HEK293T (cell line): ENCODE measurements at regions not wholly inside any gene's neighbourhood (a gene's known extent, or its start where the extent isn't known, plus 50 kb on each side); places are given as distances from the start of the nearest gene placed in this dataset.

Experiments
- CTCF ChIA-PET: fragments of 350-600 bp; formaldehyde crosslinking; extraction: SDS; loops from one replicate; lab custom pipeline; 2021; ENCODE audit warnings: antibody characterized with exemption, inconsistent platforms; lab: Yijun Ruan, JAX
- POLR2A ChIA-PET: fragments of 350-600 bp; formaldehyde crosslinking; extraction: SDS; loops from one replicate; lab custom pipeline; 2020; ENCODE audit warnings: antibody characterized with exemption, inconsistent platforms; lab: Yijun Ruan, JAX
- DNase-seq: peaks from one replicate; pipeline ENCODE4 v3.0.0; 2012; ENCODE audit warnings: mixed read lengths; ENCODE audit errors: extremely low spot score
- ARNT ChIP-seq: fragments of 450-650 bp; IDR thresholded peaks from 2 replicates; pipeline ENCODE4 v1.6.1; 2017; ENCODE audit warnings: mild to moderate bottlenecking
- BHLHE40 ChIP-seq: fragments of 450-650 bp; IDR thresholded peaks from 2 replicates; pipeline ENCODE4 v1.6.1; 2016; ENCODE audit warnings: mild to moderate bottlenecking, moderate library complexity, borderline replicate concordance
- CTBP1 ChIP-seq: fragments of 450-650 bp; IDR thresholded peaks from 2 replicates; pipeline ENCODE4 v1.6.1; 2016; ENCODE audit warnings: borderline replicate concordance
- ELF4 ChIP-seq: fragments of 450-650 bp; IDR thresholded peaks from 2 replicates; pipeline ENCODE4 v1.6.1; 2017; ENCODE audit warnings: antibody characterized with exemption
- FOXA1 ChIP-seq: fragments of 450-650 bp; IDR thresholded peaks from 2 replicates; pipeline ENCODE4 v1.6.1; 2016; ENCODE audit warnings: mild to moderate bottlenecking
- FOXK2 ChIP-seq: fragments of 450-650 bp; IDR thresholded peaks from 2 replicates; pipeline ENCODE4 v1.6.1; 2016; ENCODE audit warnings: mild to moderate bottlenecking
- FOXM1 ChIP-seq: fragments of 450-650 bp; IDR thresholded peaks from 2 replicates; pipeline ENCODE4 v1.6.1; 2017; ENCODE audit warnings: mild to moderate bottlenecking, borderline replicate concordance
- HDGF ChIP-seq: fragments of 450-650 bp; IDR thresholded peaks from 2 replicates; pipeline ENCODE4 v1.6.1; 2017; ENCODE audit warnings: antibody characterized with exemption, borderline replicate concordance
- L3MBTL2 ChIP-seq: fragments of 450-650 bp; conservative IDR thresholded peaks from 2 replicates; pipeline ENCODE4 v1.6.1; 2016; ENCODE audit warnings: mild to moderate bottlenecking
- LEF1 ChIP-seq: fragments of 450-650 bp; IDR thresholded peaks from 2 replicates; pipeline ENCODE4 v1.6.1; 2017; ENCODE audit warnings: mild to moderate bottlenecking, borderline replicate concordance
- NFRKB ChIP-seq: fragments of 450-650 bp; IDR thresholded peaks from 2 replicates; pipeline ENCODE4 v1.6.1; 2016; ENCODE audit warnings: mild to moderate bottlenecking, moderate library complexity
- PKNOX1 ChIP-seq: fragments of 450-650 bp; IDR thresholded peaks from 2 replicates; pipeline ENCODE4 v1.6.1; 2016
- SP1 ChIP-seq: fragments of 450-650 bp; IDR thresholded peaks from 2 replicates; pipeline ENCODE4 v1.6.1; 2017
- SUZ12 ChIP-seq: fragments of 450-650 bp; IDR thresholded peaks from 2 replicates; pipeline ENCODE4 v1.6.1; 2016; ENCODE audit warnings: mild to moderate bottlenecking
- TARDBP ChIP-seq: fragments of 450-650 bp; IDR thresholded peaks from 2 replicates; pipeline ENCODE4 v1.6.1; 2016
- ZNF384 ChIP-seq: fragments of 450-650 bp; IDR thresholded peaks from 2 replicates; pipeline ENCODE4 v1.6.1; 2016

GRCh38 chr11:128398517-128399250, 188.7 kb downstream of the ETS1 start:
- no peak for TF ChIP-seq FOXK2
- TF ChIP-seq SP1: no peak
- no peak for TF ChIP-seq CTBP1
- no peak for TF ChIP-seq L3MBTL2
- TF ChIP-seq ELF4: no peak
- no peak for TF ChIP-seq PKNOX1
- TF ChIP-seq FOXA1: no peak
- no peak for TF ChIP-seq LEF1
- TF ChIP-seq ARNT: no peak
- TF ChIP-seq HDGF: no peak
- ChIA-PET POLR2A (no interaction called here), CTCF (no interaction called here)
- DNase-seq: no peak

GRCh38 chr11:128397362-128397761, 190.0 kb downstream of the ETS1 start:
- ChIA-PET CTCF (no interaction called here), POLR2A (no interaction called here)
- no peak for DNase-seq
- no peak for TF ChIP-seq HDGF
- no peak for TF ChIP-seq LEF1
- TF ChIP-seq ELF4: no peak
- TF ChIP-seq ZNF384: no peak
- no peak for TF ChIP-seq PKNOX1
- TF ChIP-seq CTBP1: no peak
- no peak for TF ChIP-seq FOXM1
- TF ChIP-seq FOXA1: no peak
- no peak for TF ChIP-seq NFRKB
- TF ChIP-seq TARDBP: no peak

- TF ChIP-seq SUZ12: no peak
- TF ChIP-seq FOXM1: no peak
- no peak for TF ChIP-seq ARNT
- no peak for TF ChIP-seq PKNOX1
- TF ChIP-seq FOXK2: no peak
- TF ChIP-seq ELF4: no peak
- no peak for TF ChIP-seq HDGF
- no peak for TF ChIP-seq LEF1
- TF ChIP-seq SP1: no peak
- TF ChIP-seq ZNF384: no peak
- TF ChIP-seq TARDBP: no peak
- no peak for TF ChIP-seq CTBP1
- ChIA-PET POLR2A (no interaction called here), CTCF (no interaction called here)
- DNase-seq: no peak
Measured at GRCh38 chr11:128394431-128395089, 192.8 kb downstream of the ETS1 start.

DNA sequence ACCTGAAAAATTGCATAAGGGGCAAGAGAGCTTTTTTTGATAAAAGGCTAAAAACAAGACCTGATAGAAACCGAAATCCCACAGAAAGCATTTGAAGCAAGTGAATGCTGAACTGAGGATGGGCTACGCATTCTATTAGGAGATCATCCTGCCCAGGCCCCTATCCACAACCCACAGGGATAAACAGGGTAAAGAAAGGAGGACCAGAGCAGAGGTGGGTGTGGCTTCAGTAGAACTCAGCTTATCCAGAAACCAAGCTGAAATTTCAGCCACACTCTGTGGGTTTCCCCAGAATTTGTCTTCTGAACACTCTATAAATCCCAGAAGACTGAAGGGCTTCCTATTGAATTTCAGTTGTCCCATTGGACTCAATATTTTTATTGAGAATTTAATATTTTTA, 195.1 kb downstream of the ETS1 start:
- DNase-seq: no peak
- ChIA-PET CTCF (interaction anchor here (0.7 kb wide), 1 partner anchor 1656 kb away, joined by 3 read pairs; no protein-coding TSS in a partner anchor), POLR2A (no interaction called here)
- TF ChIP-seq CTBP1: no peak
- no peak for TF ChIP-seq NFRKB
- no peak for TF ChIP-seq ELF4
- TF ChIP-seq ZNF384: no peak
- no peak for TF ChIP-seq FOXA1
- no peak for TF ChIP-seq HDGF
- no peak for TF ChIP-seq L3MBTL2
- no peak for TF ChIP-seq PKNOX1
- TF ChIP-seq BHLHE40: no peak
- no peak for TF ChIP-seq FOXM1
- TF ChIP-seq FOXK2: no peak
- TF ChIP-seq SUZ12: no peak
- no peak for TF ChIP-seq LEF1
- no peak for TF ChIP-seq ARNT
- TF ChIP-seq TARDBP: no peak

- ChIA-PET POLR2A (no interaction called here), CTCF (interaction anchor here (0.7 kb wide), 1 partner anchor 1657 kb away, joined by 3 read pairs; no protein-coding TSS in a partner anchor)
- no peak for TF ChIP-seq NFRKB
- no peak for TF ChIP-seq HDGF
- TF ChIP-seq SP1: no peak
- TF ChIP-seq CTBP1: no peak
- no peak for TF ChIP-seq LEF1
- TF ChIP-seq SUZ12: no peak
- no peak for TF ChIP-seq FOXK2
- no peak for TF ChIP-seq L3MBTL2
- TF ChIP-seq BHLHE40: no peak
- TF ChIP-seq ZNF384: no peak
- no peak for TF ChIP-seq PKNOX1
- no peak for TF ChIP-seq FOXA1
- TF ChIP-seq TARDBP: no peak
- no peak for DNase-seq
Measured at GRCh38 chr11:128391811-128392210, 195.5 kb downstream of the ETS1 start.
